Stomach smooth muscle (tissue), 2 donors: ENCODE measurements at regions not wholly inside any gene's neighbourhood (a gene's known extent, or its start where the extent isn't known, plus 50 kb on each side); places are given as distances from the start of the nearest gene placed in this dataset.
"Not testable (repeated sequence)": the region's sequence is repeated elsewhere in the genome, so short reads cannot be mapped to it uniquely, and the experiment has no call there.

ENCODE experiments used
- H3K27ac ChIP-seq: one replicate; pipeline ENCODE4 v1.7.0; 2013; ENCODE audit warnings: mild to moderate bottlenecking, low read length, inconsistent platforms
- H3K27me3 ChIP-seq, 2 donors: one replicate each; pipeline ENCODE4 v1.7.0; 2013; ENCODE audit warnings: low read length in 2 of 2; ENCODE audit not compliant: insufficient read depth in 2 of 2, control insufficient read depth in 1 of 2
- H3K36me3 ChIP-seq, 2 donors: one replicate each; pipeline ENCODE4 v1.7.0; 2013; ENCODE audit warnings: low read length in 2 of 2; ENCODE audit not compliant: control insufficient read depth in 2 of 2, insufficient read depth in 2 of 2
- H3K4me1 ChIP-seq: one replicate; pipeline ENCODE4 v1.7.0; 2013; ENCODE audit warnings: low read length; ENCODE audit not compliant: control insufficient read depth, insufficient read depth
- H3K4me3 ChIP-seq, 2 donors: one replicate each; pipeline ENCODE4 v1.7.0; 2013; ENCODE audit warnings: low read length in 2 of 2
- H3K9ac ChIP-seq, 2 donors: one replicate each; pipeline ENCODE4 v1.7.0; 2013; ENCODE audit warnings: low read length in 2 of 2, mild to moderate bottlenecking in 1 of 2
- H3K9me3 ChIP-seq, 2 donors: one replicate each; pipeline ENCODE4 v1.7.0; 2013; ENCODE audit warnings: low read length in 2 of 2; ENCODE audit not compliant: control insufficient read depth in 2 of 2
- donor health status: healthy.
- donor health status: Pancreatic carcinoma.

GRCh38 chr18:75698861-75699260 is 271.4 kb upstream of the SMIM21 start:
- H3K9ac ChIP-seq, result no peak overlapping the region
- H3K36me3 ChIP-seq, result no peaks in the 10 kb centered on the region
- H3K27ac ChIP-seq, result no peak overlapping the region
- H3K9me3 ChIP-seq, result peaks cover 0 to 3% of the 10 kb centered on the region in 2 donors
- no peaks in the 10 kb centered on the region for H3K27me3 ChIP-seq
- no peak overlapping the region for H3K4me3 ChIP-seq
- H3K4me1 ChIP-seq, result no peaks in the 10 kb centered on the region

GRCh38 chr18:75697493-75697892 is 270.0 kb upstream of the SMIM21 start:
- H3K27ac ChIP-seq, result no peak overlapping the region

GRCh38 chr18:75696391-75696790 is 268.9 kb upstream of the SMIM21 start:
- H3K4me1 ChIP-seq, result no peaks in the 10 kb centered on the region
- H3K27ac ChIP-seq, result no peak overlapping the region
- no peaks in the 10 kb centered on the region for H3K27me3 ChIP-seq
- H3K36me3 ChIP-seq, result no peaks in the 10 kb centered on the region
- no peaks in the 10 kb centered on the region for H3K9me3 ChIP-seq
- no peak overlapping the region for H3K4me3 ChIP-seq
- H3K9ac ChIP-seq, result no peak overlapping the region

More at GRCh38 chr18:75697493-75697892, 270.0 kb upstream of the SMIM21 start:
- H3K4me3 ChIP-seq, result no peak overlapping the region
- no peaks in the 10 kb centered on the region for H3K36me3 ChIP-seq
- H3K9me3 ChIP-seq, result no peaks in the 10 kb centered on the region
- no peak overlapping the region for H3K9ac ChIP-seq
- no peaks in the 10 kb centered on the region for H3K27me3 ChIP-seq
- H3K4me1 ChIP-seq, result no peaks in the 10 kb centered on the region

- Histone ChIP-seq H3K36me3 (no peaks in the 10 kb centered on the region), H3K4me3 (no peak overlapping the region), H3K4me1 (no peaks in the 10 kb centered on the region), H3K27me3 (no peaks in the 10 kb centered on the region), H3K9ac (no peak overlapping the region), H3K27ac (no peak overlapping the region), H3K9me3 (no peaks in the 10 kb centered on the region)
These were observed 266.8 kb upstream of the SMIM21 start for GRCh38 chr18:75694292-75694691.

GRCh38 chr18:75691483-75691882 is 264.0 kb upstream of the SMIM21 start:
- no peak overlapping the region for H3K9ac ChIP-seq

GRCh38 chr18:75690283-75690682 is 262.8 kb upstream of the SMIM21 start:
- H3K4me3 ChIP-seq, H3K9me3 ChIP-seq, H3K4me1 ChIP-seq, H3K9ac ChIP-seq, H3K27ac ChIP-seq, H3K27me3 ChIP-seq, H3K36me3 ChIP-seq: not testable (repeated sequence)

More at GRCh38 chr18:75691483-75691882, 264.0 kb upstream of the SMIM21 start:
- Histone ChIP-seq H3K27me3 (no peaks in the 10 kb centered on the region), H3K36me3 (no peaks in the 10 kb centered on the region), H3K9me3 (no peaks in the 10 kb centered on the region), H3K4me1 (no peaks in the 10 kb centered on the region), H3K4me3 (no peak overlapping the region), H3K27ac (no peak overlapping the region)

GRCh38 chr18:75687626-75688025 is 260.1 kb upstream of the SMIM21 start:
- H3K9me3 ChIP-seq, result no peaks in the 10 kb centered on the region
- H3K27ac ChIP-seq, result no peak overlapping the region
- H3K4me1 ChIP-seq, result no peaks in the 10 kb centered on the region
- H3K27me3 ChIP-seq, result no peaks in the 10 kb centered on the region
- no peaks in the 10 kb centered on the region for H3K36me3 ChIP-seq
- no peak overlapping the region for H3K4me3 ChIP-seq
- H3K9ac ChIP-seq, result no peak overlapping the region

- Histone ChIP-seq H3K4me1 (no peaks in the 10 kb centered on the region), H3K4me3 (no peak overlapping the region), H3K9me3 (no peaks in the 10 kb centered on the region), H3K9ac (no peak overlapping the region), H3K27me3 (no peaks in the 10 kb centered on the region), H3K36me3 (no peaks in the 10 kb centered on the region), H3K27ac (no peak overlapping the region)
These were observed 255.9 kb upstream of the SMIM21 start for GRCh38 chr18:75683426-75683825.

- Histone ChIP-seq H3K4me1 (no peaks in the 10 kb centered on the region), H3K9ac (no peak overlapping the region), H3K27ac (no peak overlapping the region), H3K9me3 (no peaks in the 10 kb centered on the region), H3K36me3 (no peaks in the 10 kb centered on the region), H3K27me3 (no peaks in the 10 kb centered on the region), H3K4me3 (no peak overlapping the region)
These were observed 254.1 kb upstream of the SMIM21 start for GRCh38 chr18:75681538-75682115.

- Histone ChIP-seq H3K4me1 (no peaks in the 10 kb centered on the region), H3K9me3 (peaks cover 2 to 4% of the 10 kb centered on the region in 2 donors), H3K9ac (no peak overlapping the region), H3K36me3 (no peaks in the 10 kb centered on the region), H3K4me3 (peak overlapping the region in 1 of 2 donors; percentile 17), H3K27ac (no peak overlapping the region), H3K27me3 (no peaks in the 10 kb centered on the region)
These were observed 251.8 kb upstream of the SMIM21 start for GRCh38 chr18:75679331-75679730.

- Histone ChIP-seq H3K9me3 (peaks cover 2 to 4% of the 10 kb centered on the region in 2 donors), H3K4me3 (peak overlapping the region; percentile 7 to 41), H3K36me3 (no peaks in the 10 kb centered on the region), H3K27me3 (no peaks in the 10 kb centered on the region), H3K27ac (no peak overlapping the region), H3K9ac (no peak overlapping the region), H3K4me1 (no peaks in the 10 kb centered on the region)
These were observed 251.1 kb upstream of the SMIM21 start for GRCh38 chr18:75678627-75679026.
